RWPE2 (cell line): ENCODE measurements at regions not wholly inside any gene's neighbourhood (a gene's known extent, or its start where the extent isn't known, plus 50 kb on each side); places are given as distances from the start of the nearest gene placed in this dataset.
"Not testable (repeated sequence)": the region's sequence is repeated elsewhere in the genome, so short reads cannot be mapped to it uniquely, and the experiment has no call there.

Experiments used
- ATAC-seq: fragments of 200-7000 bp; cut with Tn5 transposase; 3 replicates; pipeline ENCODE4 v1.9.1; 2021; ENCODE audit warnings: low read depth
- DNase-seq: peaks from one replicate; pipeline ENCODE4 v3.0.0-alpha.2; 2020; ENCODE audit warnings: low spot score
- H3K27ac ChIP-seq: fragments of 450-650 bp; 2 replicates; pipeline ENCODE4 v1.5.1; 2017; ENCODE audit warnings: mild to moderate bottlenecking; ENCODE audit not compliant: poor library complexity, severe bottlenecking
- H3K27me3 ChIP-seq: fragments of 250-450 bp; sonication (Bioruptor Pico); 2 replicates; pipeline ENCODE4 v1.5.1; 2021; ENCODE audit warnings: mild to moderate bottlenecking, moderate library complexity; ENCODE audit not compliant: insufficient read depth, poor library complexity, severe bottlenecking
- H3K36me3 ChIP-seq: fragments of 250-450 bp; sonication (Bioruptor Pico); 2 replicates; pipeline ENCODE4 v1.5.1; 2020; ENCODE audit warnings: low read depth, mild to moderate bottlenecking, moderate library complexity
- H3K4me1 ChIP-seq: fragments of 250-450 bp; sonication (Bioruptor Pico); 2 replicates; pipeline ENCODE4 v1.5.1; 2021; ENCODE audit warnings: mild to moderate bottlenecking, moderate library complexity; ENCODE audit not compliant: insufficient read depth, poor library complexity, severe bottlenecking
- H3K4me3 ChIP-seq: fragments of 250-450 bp; sonication (Bioruptor Pico); 2 replicates; pipeline ENCODE4 v1.5.1; 2021; ENCODE audit warnings: mild to moderate bottlenecking, moderate library complexity; ENCODE audit not compliant: severe bottlenecking
- H3K9me3 ChIP-seq: fragments of 250-450 bp; sonication (Bioruptor Pico); 2 replicates; pipeline ENCODE4 v1.5.1; 2021; ENCODE audit warnings: mild to moderate bottlenecking, moderate library complexity; ENCODE audit not compliant: severe bottlenecking
- TF ChIP-seq, protein P1 (sequence below): fragments of 450-650 bp; IDR thresholded peaks from one replicate; pipeline ENCODE4 v1.5.1; 2017; ENCODE audit warnings: mild to moderate bottlenecking, moderate library complexity; ENCODE audit not compliant: poor library complexity, severe bottlenecking

DNA sequence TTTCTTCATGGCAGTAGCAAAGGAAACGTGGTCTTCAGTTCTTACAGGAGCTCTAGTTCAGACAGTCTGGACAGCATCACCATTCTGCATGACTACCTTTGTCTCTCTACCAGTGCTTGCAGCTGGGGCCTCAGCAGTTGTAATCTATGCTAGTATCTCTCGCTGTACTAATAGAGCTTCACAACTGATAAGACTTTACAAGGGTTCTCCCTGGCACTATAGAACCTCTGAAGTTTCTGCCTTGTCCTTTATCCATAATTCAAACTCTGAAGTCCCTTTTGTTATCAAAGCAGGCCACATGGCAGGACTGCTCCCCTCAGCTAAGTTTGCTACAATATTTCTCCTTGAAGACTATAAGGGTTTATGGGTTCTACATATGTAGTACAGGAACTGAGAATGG is 842.1 kb upstream of the ADGRB3 start:
- Histone ChIP-seq H3K4me3 (no peak overlapping the region), H3K27ac (no peak overlapping the region), H3K36me3 (no peaks in the 10 kb centered on the region), H3K27me3 (no peaks in the 10 kb centered on the region), H3K4me1 (no peaks in the 10 kb centered on the region), H3K9me3 (no peaks in the 10 kb centered on the region)
- TF ChIP-seq, protein P1, sequence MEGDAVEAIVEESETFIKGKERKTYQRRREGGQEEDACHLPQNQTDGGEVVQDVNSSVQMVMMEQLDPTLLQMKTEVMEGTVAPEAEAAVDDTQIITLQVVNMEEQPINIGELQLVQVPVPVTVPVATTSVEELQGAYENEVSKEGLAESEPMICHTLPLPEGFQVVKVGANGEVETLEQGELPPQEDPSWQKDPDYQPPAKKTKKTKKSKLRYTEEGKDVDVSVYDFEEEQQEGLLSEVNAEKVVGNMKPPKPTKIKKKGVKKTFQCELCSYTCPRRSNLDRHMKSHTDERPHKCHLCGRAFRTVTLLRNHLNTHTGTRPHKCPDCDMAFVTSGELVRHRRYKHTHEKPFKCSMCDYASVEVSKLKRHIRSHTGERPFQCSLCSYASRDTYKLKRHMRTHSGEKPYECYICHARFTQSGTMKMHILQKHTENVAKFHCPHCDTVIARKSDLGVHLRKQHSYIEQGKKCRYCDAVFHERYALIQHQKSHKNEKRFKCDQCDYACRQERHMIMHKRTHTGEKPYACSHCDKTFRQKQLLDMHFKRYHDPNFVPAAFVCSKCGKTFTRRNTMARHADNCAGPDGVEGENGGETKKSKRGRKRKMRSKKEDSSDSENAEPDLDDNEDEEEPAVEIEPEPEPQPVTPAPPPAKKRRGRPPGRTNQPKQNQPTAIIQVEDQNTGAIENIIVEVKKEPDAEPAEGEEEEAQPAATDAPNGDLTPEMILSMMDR = no peak
- no peak for DNase-seq
- ATAC-seq = no peak

DNA sequence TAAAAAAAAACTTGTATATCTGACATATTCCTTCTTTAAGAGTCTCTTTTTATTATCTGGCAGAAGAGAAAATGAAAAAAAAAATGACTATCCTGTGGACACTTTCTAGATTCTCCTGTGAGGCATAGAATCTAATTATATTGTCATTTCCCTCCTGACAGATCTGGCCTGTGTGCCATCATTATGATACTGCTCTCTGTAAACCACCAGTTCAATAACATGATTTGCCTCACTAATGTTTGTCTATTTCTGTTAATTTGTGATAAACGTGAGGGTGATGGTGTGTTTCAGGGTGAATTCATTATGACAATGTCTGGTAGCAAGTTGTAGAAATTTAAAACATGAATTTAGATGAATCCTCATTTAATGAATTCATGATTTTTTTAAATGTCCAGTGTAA is 844.5 kb upstream of the ADGRB3 start:
- ATAC-seq = no peak
- no peaks in the 10 kb centered on the region for H3K9me3 ChIP-seq
- TF ChIP-seq, protein P1 = no peak

DNA sequence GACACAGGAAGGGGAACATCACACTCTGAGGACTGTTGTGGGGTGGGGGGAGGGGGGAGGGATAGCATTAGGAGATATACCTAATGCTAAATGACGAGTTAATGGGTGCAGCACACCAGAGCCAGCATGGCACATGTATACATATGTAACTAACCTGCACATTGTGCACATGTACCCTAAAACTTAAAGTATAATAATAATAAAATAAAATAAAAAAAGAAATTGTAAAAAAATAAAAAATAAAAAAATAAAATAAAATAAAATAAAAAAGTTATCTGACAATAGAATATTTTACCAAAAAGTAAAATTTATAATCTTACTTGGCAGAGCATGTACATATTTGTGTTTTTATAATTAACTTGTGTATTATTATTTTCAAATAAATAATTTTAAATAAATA is 848.0 kb upstream of the ADGRB3 start:
- not testable (repeated sequence) for H3K4me1 ChIP-seq, H3K36me3 ChIP-seq, H3K27ac ChIP-seq, H3K27me3 ChIP-seq, H3K9me3 ChIP-seq, ATAC-seq, H3K4me3 ChIP-seq, DNase-seq

More for the DNA sequence above, 844.5 kb upstream of the ADGRB3 start:
- no peaks in the 10 kb centered on the region for H3K27me3 ChIP-seq
- H3K36me3 ChIP-seq = no peaks in the 10 kb centered on the region
- no peak overlapping the region for H3K27ac ChIP-seq
- DNase-seq = no peak
- no peak overlapping the region for H3K4me3 ChIP-seq
- no peaks in the 10 kb centered on the region for H3K4me1 ChIP-seq

DNA sequence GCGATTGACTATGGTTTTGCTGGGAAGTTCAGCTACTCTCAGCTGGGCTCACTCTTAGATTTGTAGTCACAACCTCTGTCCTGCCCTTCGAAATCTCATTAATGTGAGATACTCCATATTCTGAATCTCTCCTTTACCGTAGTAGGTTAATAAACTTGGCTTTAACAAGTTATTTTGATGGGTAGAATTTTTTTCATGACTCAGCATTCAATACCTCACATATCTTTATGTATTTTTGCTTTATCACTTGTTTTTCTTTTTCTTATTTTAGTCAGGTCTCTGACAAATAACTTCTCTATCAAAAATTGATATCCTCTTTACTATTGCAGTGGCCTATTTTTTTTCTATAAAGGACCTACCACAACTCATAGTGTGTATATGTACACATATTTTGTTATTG is 855.2 kb upstream of the ADGRB3 start:
- Histone ChIP-seq H3K4me3 (no peak overlapping the region), H3K27ac (no peak overlapping the region), H3K36me3 (no peaks in the 10 kb centered on the region), H3K9me3 (no peaks in the 10 kb centered on the region), H3K4me1 (no peaks in the 10 kb centered on the region), H3K27me3 (no peaks in the 10 kb centered on the region)
- TF ChIP-seq, protein P1 = no peak
- ATAC-seq = no peak
- no peak for DNase-seq

DNA sequence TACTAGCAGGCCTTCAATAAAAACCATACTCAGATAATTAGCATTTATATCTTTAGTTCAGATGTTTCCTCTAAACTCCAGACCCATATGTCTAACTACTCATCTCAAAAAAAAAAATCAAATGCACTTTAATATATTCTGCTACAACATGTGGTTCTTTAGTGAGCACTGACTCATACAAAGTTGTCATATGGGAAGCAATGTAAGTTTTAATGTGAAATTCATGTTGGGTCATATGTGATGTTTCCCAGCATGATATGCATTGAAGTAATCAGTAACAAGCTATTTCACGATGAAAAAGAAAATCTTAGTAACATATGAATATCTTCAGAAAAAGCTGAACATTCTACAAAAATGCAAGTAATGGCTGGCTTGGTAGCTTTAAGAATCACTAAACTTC is 859.7 kb upstream of the ADGRB3 start:
- no peak for ATAC-seq
- no peaks in the 10 kb centered on the region for H3K27me3 ChIP-seq
- no peaks in the 10 kb centered on the region for H3K36me3 ChIP-seq

More for the DNA sequence above, 859.7 kb upstream of the ADGRB3 start:
- Histone ChIP-seq H3K27ac (no peak overlapping the region), H3K9me3 (no peaks in the 10 kb centered on the region), H3K4me3 (no peak overlapping the region), H3K4me1 (no peaks in the 10 kb centered on the region)
- TF ChIP-seq, protein P1 = no peak
- no peak for DNase-seq
